Astrocyte of the cerebellum (primary cell): ENCODE measurements at regions not wholly inside any gene's neighbourhood (a gene's known extent, or its start where the extent isn't known, plus 50 kb on each side); places are given as distances from the start of the nearest gene placed in this dataset.

Source experiments
- DNase-seq: peaks from one replicate; pipeline ENCODE4 v3.0.0-alpha.2; 2011; ENCODE audit warnings: low read depth
- H3K4me3 ChIP-seq: 2 replicates; pipeline ENCODE4 v1.5.1; 2011; ENCODE audit warnings: mild to moderate bottlenecking, low read depth, low read length, moderate library complexity
- CTCF ChIP-seq: IDR thresholded peaks from 2 replicates; pipeline ENCODE4 v1.5.1; 2012; ENCODE audit warnings: low read length, low read depth, moderate library complexity, mild to moderate bottlenecking; ENCODE audit errors: missing control alignments
- in situ Hi-C: cut with HindIII; loops from 2 replicates; pipeline ENCODE4 v1.10.0; 2017; ENCODE audit warnings: low sequenced_read_pairs

- DNase-seq, result no peak
- in situ Hi-C loops, result no loop called here
- TF ChIP-seq CTCF, result no peak
- no peak overlapping the region for H3K4me3 ChIP-seq
These were observed 1015.0 kb downstream of the SLITRK1 start for GRCh38 chr13:82867284-82867683.

- no peak for TF ChIP-seq CTCF
- no peak for DNase-seq
- in situ Hi-C loops, result no loop called here
- no peak overlapping the region for H3K4me3 ChIP-seq
These were observed 1031.6 kb downstream of the SLITRK1 start for GRCh38 chr13:82850644-82851043.

GRCh38 chr13:82848766-82849165 is 1033.5 kb downstream of the SLITRK1 start:
- DNase-seq, result no peak
- no peak overlapping the region for H3K4me3 ChIP-seq
- TF ChIP-seq CTCF, result no peak
- in situ Hi-C loops, result no loop called here

- no peak overlapping the region for H3K4me3 ChIP-seq
- no peak for DNase-seq
- in situ Hi-C loops, result no loop called here
- TF ChIP-seq CTCF, result no peak
These were observed 1034.7 kb downstream of the SLITRK1 start for GRCh38 chr13:82847595-82847994.

GRCh38 chr13:82833923-82834322 is 1048.4 kb downstream of the SLITRK1 start:
- in situ Hi-C loops, result no loop called here
- TF ChIP-seq CTCF, result no peak
- DNase-seq, result no peak
- no peak overlapping the region for H3K4me3 ChIP-seq

GRCh38 chr13:82829040-82829439 is 1053.2 kb downstream of the SLITRK1 start:
- H3K4me3 ChIP-seq, result no peak overlapping the region
- in situ Hi-C loops, result no loop called here
- DNase-seq, result no peak
- no peak for TF ChIP-seq CTCF

GRCh38 chr13:82827724-82828123 is 1054.5 kb downstream of the SLITRK1 start:
- in situ Hi-C loops, result no loop called here
- no peak overlapping the region for H3K4me3 ChIP-seq
- no peak for TF ChIP-seq CTCF
- DNase-seq, result no peak
